Naive thymus-derived CD4-positive, alpha-beta T cell (primary cell): ENCODE measurements at regions not wholly inside any gene's neighbourhood (a gene's known extent, or its start where the extent isn't known, plus 50 kb on each side); places are given as distances from the start of the nearest gene placed in this dataset.

Experiments
- ATAC-seq: fragments of 150-1000 bp; cut with Tn5 transposase; 2 replicates; pipeline ENCODE4 v1.10.0; 2021; ENCODE audit warnings: mild to moderate bottlenecking, moderate library complexity
- CTCF ChIA-PET: fragments of 350-600 bp; sonication (Branson Sonifier 250); formaldehyde crosslinking; loops from one replicate; lab custom pipeline; 2021; ENCODE audit warnings: antibody characterized with exemption; lab: Charles Lee
- POLR2A ChIA-PET: fragments of 350-600 bp; sonication (Branson Sonifier 250); formaldehyde crosslinking; loops from one replicate; lab custom pipeline; 2021; ENCODE audit warnings: antibody characterized with exemption, inconsistent platforms; lab: Charles Lee
- DNase-seq, 9 donors: peaks; one replicate each; pipeline versions ENCODE4 v3.0.0 to v3.0.0-alpha.2; 2020 to 2022; ENCODE audit warnings: mixed read lengths in 1 of 9
- H3K27ac ChIP-seq: one replicate; pipeline ENCODE4 v1.7.0; 2013; ENCODE audit warnings: mild to moderate bottlenecking, low read depth, low read length, moderate library complexity
- H3K27me3 ChIP-seq, 2 donors: one replicate each; pipeline ENCODE4 v1.7.0; 2013; ENCODE audit warnings: low read length in 2 of 2, mild to moderate bottlenecking in 2 of 2, moderate library complexity in 2 of 2; ENCODE audit not compliant: control insufficient read depth in 2 of 2, insufficient read depth in 2 of 2
- H3K36me3 ChIP-seq, 3 experiments: 1 replicate in 2 of 3; 2 replicates in 1 of 3; pipeline ENCODE4 v1.7.0; 2013; ENCODE audit warnings: low read length in 3 of 3, mild to moderate bottlenecking in 3 of 3, moderate library complexity in 1 of 3; ENCODE audit not compliant: insufficient read depth in 3 of 3, control insufficient read depth in 2 of 3
- H3K4me1 ChIP-seq, 2 donors: one replicate each; pipeline ENCODE4 v1.7.0; 2013; ENCODE audit warnings: low read length in 2 of 2, mild to moderate bottlenecking in 2 of 2, moderate library complexity in 1 of 2; ENCODE audit not compliant: control insufficient read depth in 2 of 2, insufficient read depth in 2 of 2
- H3K4me3 ChIP-seq: 2 replicates; pipeline ENCODE4 v1.7.0; 2013; ENCODE audit warnings: mild to moderate bottlenecking, low read length
- H3K9me3 ChIP-seq, 3 experiments: 1 replicate in 2 of 3; 2 replicates in 1 of 3; pipeline ENCODE4 v1.7.0; 2013; ENCODE audit warnings: low read length in 3 of 3; ENCODE audit not compliant: control insufficient read depth in 2 of 3
- H3K27ac Mint-ChIP-seq, 9 donors: one replicate each; pipeline ENCODE4 v1.8.0; 2020 to 2022; ENCODE audit warnings: mixed read lengths in 9 of 9, mild to moderate bottlenecking in 8 of 9, moderate library complexity in 5 of 9, inconsistent platforms in 2 of 9
- H3K27me3 Mint-ChIP-seq, 5 donors: one replicate each; pipeline ENCODE4 v1.8.0; 2021 to 2022; ENCODE audit warnings: mixed read lengths in 5 of 5, mild to moderate bottlenecking in 1 of 5
- H3K36me3 Mint-ChIP-seq, 5 donors: one replicate each; pipeline ENCODE4 v1.8.0; 2020 to 2022; ENCODE audit warnings: mixed read lengths in 5 of 5, mild to moderate bottlenecking in 3 of 5, inconsistent platforms in 1 of 5
- H3K4me1 Mint-ChIP-seq, 7 donors: one replicate each; pipeline ENCODE4 v1.8.0; 2020 to 2022; ENCODE audit warnings: mixed read lengths in 7 of 7, mild to moderate bottlenecking in 3 of 7, inconsistent platforms in 1 of 7
- H3K4me3 Mint-ChIP-seq, 10 donors: one replicate each; pipeline ENCODE4 v1.8.0; 2020 to 2022; ENCODE audit warnings: mild to moderate bottlenecking in 10 of 10, mixed read lengths in 10 of 10, moderate library complexity in 6 of 10, inconsistent platforms in 2 of 10
- H3K9me3 Mint-ChIP-seq, 11 donors: one replicate each; pipeline ENCODE4 v1.8.0; 2020 to 2022; ENCODE audit warnings: mixed read lengths in 11 of 11, mild to moderate bottlenecking in 4 of 11, inconsistent platforms in 1 of 11, moderate library complexity in 1 of 11
- intact Hi-C, 2 donors: fragments of 100-400 bp; cut with micrococcal nuclease; formaldehyde crosslinking; loops; one replicate each; pipeline ENCODE4 v1.15.1; 2023

- Histone ChIP-seq H3K9me3 (peaks cover 0 to 3% (median 0%) of the 10 kb centered on the region in 3 experiments), H3K4me3 (no peak overlapping the region), H3K36me3 (no peaks in the 10 kb centered on the region), H3K27me3 (no peaks in the 10 kb centered on the region), H3K27ac (no peak overlapping the region), H3K4me1 (no peaks in the 10 kb centered on the region)
- H3K4me3 Mint-ChIP-seq: no peak overlapping the region
- ChIA-PET CTCF (no interaction called here), POLR2A (interaction anchor here (0.6 to 2.2 kb wide), 3 partner anchors 12 to 56 kb away, joined by 3 to 6 read pairs (median 6); no protein-coding TSS in a partner anchor)
- peaks cover 0 to 28% (median 21%) of the 10 kb centered on the region in 7 donors for H3K4me1 Mint-ChIP-seq
- DNase-seq (no peak), ATAC-seq (no peak)
- no peak overlapping the region for H3K27ac Mint-ChIP-seq
- no peaks in the 10 kb centered on the region for H3K27me3 Mint-ChIP-seq
- intact Hi-C loops: no loop called here
- peaks cover 0 to 12% (median 3%) of the 10 kb centered on the region in 11 donors for H3K9me3 Mint-ChIP-seq
- H3K36me3 Mint-ChIP-seq: peaks cover 0 to 16% (median 6%) of the 10 kb centered on the region in 5 donors
Measured at GRCh38 chr12:92199819-92200576, 54.4 kb upstream of the BTG1 start.

GRCh38 chr12:92197815-92198214 is 52.2 kb upstream of the BTG1 start:
- DNase-seq: no peak
- Histone ChIP-seq H3K4me3 (no peak overlapping the region), H3K36me3 (no peaks in the 10 kb centered on the region), H3K27ac (no peak overlapping the region), H3K4me1 (no peaks in the 10 kb centered on the region), H3K27me3 (no peaks in the 10 kb centered on the region), H3K9me3 (peaks cover 0 to 3% (median 0%) of the 10 kb centered on the region in 3 experiments)
- H3K9me3 Mint-ChIP-seq: peaks cover 0 to 12% (median 3%) of the 10 kb centered on the region in 11 donors
- no peak overlapping the region for H3K4me3 Mint-ChIP-seq
- H3K4me1 Mint-ChIP-seq: peaks cover 0 to 24% (median 17%) of the 10 kb centered on the region in 7 donors
- H3K36me3 Mint-ChIP-seq: peaks cover 0 to 18% (median 6%) of the 10 kb centered on the region in 5 donors
- no peak overlapping the region for H3K27ac Mint-ChIP-seq
- intact Hi-C loops: no loop called here
- ATAC-seq: no peak
- no peaks in the 10 kb centered on the region for H3K27me3 Mint-ChIP-seq
- ChIA-PET POLR2A (interaction anchor here (0.6 to 2.1 kb wide), 3 partner anchors 13 to 55 kb away, joined by 3 to 6 read pairs (median 4); no protein-coding TSS in a partner anchor), CTCF (interaction anchor here (0.9 kb wide), 1 partner anchor 11 kb away, joined by 4 read pairs; no protein-coding TSS in a partner anchor)

GRCh38 chr12:92196368-92196767 is 50.7 kb upstream of the BTG1 start:
- CTCF ChIA-PET: interaction anchor here (1.1 kb wide), 1 partner anchor 12 kb away, joined by 3 read pairs; no protein-coding TSS in a partner anchor
- no peak overlapping the region for H3K27ac Mint-ChIP-seq
- ATAC-seq (no peak), DNase-seq (no peak)
- no peak overlapping the region for H3K27ac ChIP-seq
- peaks cover 0 to 18% (median 6%) of the 10 kb centered on the region in 5 donors for H3K36me3 Mint-ChIP-seq
- H3K36me3 ChIP-seq: no peaks in the 10 kb centered on the region
- H3K4me1 Mint-ChIP-seq: peaks cover 0 to 26% (median 22%) of the 10 kb centered on the region in 7 donors
- intact Hi-C loops: loop anchor here in 1 of 2 donors (1.0 kb wide), 1 partner anchor 10 kb away; no protein-coding TSS in a partner anchor
- peaks cover 0 to 12% (median 3%) of the 10 kb centered on the region in 11 donors for H3K9me3 Mint-ChIP-seq
- H3K4me3 ChIP-seq: no peak overlapping the region
- H3K9me3 ChIP-seq: peaks cover 0 to 3% (median 0%) of the 10 kb centered on the region in 3 experiments
- H3K27me3 ChIP-seq: no peaks in the 10 kb centered on the region
- no peaks in the 10 kb centered on the region for H3K27me3 Mint-ChIP-seq
- H3K4me3 Mint-ChIP-seq: no peak overlapping the region
- POLR2A ChIA-PET: interaction anchor here (0.6 to 2.2 kb wide), 4 partner anchors 10 to 50 kb away, joined by 3 to 13 read pairs (median 6); partner anchors contain the start of gene BTG1
- H3K4me1 ChIP-seq: no peaks in the 10 kb centered on the region
